MM.1S (cell line): ENCODE measurements at regions not wholly inside any gene's neighbourhood (a gene's known extent, or its start where the extent isn't known, plus 50 kb on each side); places are given as distances from the start of the nearest gene placed in this dataset.

ENCODE experiments used
- CTCF ChIP-seq: fragments of 300-600 bp; sonication (generic); IDR thresholded peaks from 2 replicates; pipeline ENCODE4 v1.5.1; 2016; ENCODE audit warnings: antibody characterized with exemption, low read length, mixed read lengths
- EZH2 ChIP-seq: fragments of 300-600 bp; sonication (generic); optimal IDR thresholded peaks from 2 replicates; pipeline ENCODE3; 2017; ENCODE audit warnings: low read depth, mild to moderate bottlenecking, antibody characterized with exemption, low read length, mixed read lengths

- TF ChIP-seq CTCF: no peak
- TF ChIP-seq EZH2: no peak
These were observed 436.2 kb downstream of the EPHA5 start for GRCh38 chr4:65234061-65234460.
